Stomach (tissue), 4 donors: ENCODE measurements at regions not wholly inside any gene's neighbourhood (a gene's known extent, or its start where the extent isn't known, plus 50 kb on each side); places are given as distances from the start of the nearest gene placed in this dataset.

Source experiments
- POLR2A ChIP-seq, 4 donors: fragments of 450-650 bp; IDR thresholded peaks; one replicate each; pipeline ENCODE4 v1.6.1; 2016; ENCODE audit warnings: antibody characterized with exemption in 4 of 4, control low read depth in 2 of 4, mild to moderate bottlenecking in 1 of 4, moderate library complexity in 1 of 4
- POLR2AphosphoS5 ChIP-seq, 3 donors: sonication (generic); formaldehyde crosslinking; IDR thresholded peaks; one replicate each; pipeline ENCODE4 v1.6.1; 2016; ENCODE audit warnings: antibody characterized with exemption in 3 of 3
- TF ChIP-seq, protein P1 (sequence below), 7 experiments: fragments of 450-650 bp in 4 of 7; fragments of 200-600 bp in 3 of 7; sonication (generic) in 3 of 7; IDR thresholded peaks; one replicate each; pipeline ENCODE4 v1.5.1; 2016 to 2019; ENCODE audit warnings: antibody characterized with exemption in 7 of 7, control low read depth in 2 of 7, mild to moderate bottlenecking in 1 of 7

DNA sequence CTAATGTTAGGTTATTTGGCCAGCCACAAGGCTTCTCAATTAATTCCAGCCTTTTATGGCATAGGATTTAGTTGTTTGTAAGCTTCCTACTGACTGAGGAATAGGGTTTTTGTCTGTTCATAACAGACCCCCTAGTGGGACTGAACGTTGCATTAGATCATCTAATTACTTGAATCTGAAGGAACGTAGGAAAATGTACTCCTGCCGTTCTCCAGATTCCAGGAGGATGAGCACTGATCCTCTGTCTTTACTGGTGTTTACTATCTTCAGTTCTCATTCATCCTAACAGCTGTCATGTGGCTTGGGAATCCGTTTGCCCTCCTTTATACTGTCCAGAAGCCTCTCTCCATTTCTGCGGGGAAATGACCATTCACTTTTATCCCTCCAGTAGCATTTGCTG, 52.7 kb downstream of the RAD54L2 start:
- no peak for TF ChIP-seq POLR2AphosphoS5 (IDR thresholded peaks at IDR 0.05)
- TF ChIP-seq, protein P1, sequence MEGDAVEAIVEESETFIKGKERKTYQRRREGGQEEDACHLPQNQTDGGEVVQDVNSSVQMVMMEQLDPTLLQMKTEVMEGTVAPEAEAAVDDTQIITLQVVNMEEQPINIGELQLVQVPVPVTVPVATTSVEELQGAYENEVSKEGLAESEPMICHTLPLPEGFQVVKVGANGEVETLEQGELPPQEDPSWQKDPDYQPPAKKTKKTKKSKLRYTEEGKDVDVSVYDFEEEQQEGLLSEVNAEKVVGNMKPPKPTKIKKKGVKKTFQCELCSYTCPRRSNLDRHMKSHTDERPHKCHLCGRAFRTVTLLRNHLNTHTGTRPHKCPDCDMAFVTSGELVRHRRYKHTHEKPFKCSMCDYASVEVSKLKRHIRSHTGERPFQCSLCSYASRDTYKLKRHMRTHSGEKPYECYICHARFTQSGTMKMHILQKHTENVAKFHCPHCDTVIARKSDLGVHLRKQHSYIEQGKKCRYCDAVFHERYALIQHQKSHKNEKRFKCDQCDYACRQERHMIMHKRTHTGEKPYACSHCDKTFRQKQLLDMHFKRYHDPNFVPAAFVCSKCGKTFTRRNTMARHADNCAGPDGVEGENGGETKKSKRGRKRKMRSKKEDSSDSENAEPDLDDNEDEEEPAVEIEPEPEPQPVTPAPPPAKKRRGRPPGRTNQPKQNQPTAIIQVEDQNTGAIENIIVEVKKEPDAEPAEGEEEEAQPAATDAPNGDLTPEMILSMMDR (IDR thresholded peaks at IDR 0.05): no peak
- no peak for TF ChIP-seq POLR2A (IDR thresholded peaks at IDR 0.05)
